ENCODE measurements at regions not wholly inside any gene's neighbourhood (a gene's known extent, or its start where the extent isn't known, plus 50 kb on each side); places are given as distances from the start of the nearest gene placed in this dataset.

- no peak for DNase-seq (ENCODE audit: low spot score in 2 of 2)
- H3K4me3 ChIP-seq: no peak overlapping the region
- peaks cover 0 to 19% (median 0%) of the 10 kb centered on the region in 4 donors for H3K4me1 ChIP-seq
- TF ChIP-seq EP300 (IDR thresholded peaks at IDR 0.05): no peak
- TF ChIP-seq POLR2A (IDR thresholded peaks at IDR 0.05): no peak
- TF ChIP-seq, protein P1, sequence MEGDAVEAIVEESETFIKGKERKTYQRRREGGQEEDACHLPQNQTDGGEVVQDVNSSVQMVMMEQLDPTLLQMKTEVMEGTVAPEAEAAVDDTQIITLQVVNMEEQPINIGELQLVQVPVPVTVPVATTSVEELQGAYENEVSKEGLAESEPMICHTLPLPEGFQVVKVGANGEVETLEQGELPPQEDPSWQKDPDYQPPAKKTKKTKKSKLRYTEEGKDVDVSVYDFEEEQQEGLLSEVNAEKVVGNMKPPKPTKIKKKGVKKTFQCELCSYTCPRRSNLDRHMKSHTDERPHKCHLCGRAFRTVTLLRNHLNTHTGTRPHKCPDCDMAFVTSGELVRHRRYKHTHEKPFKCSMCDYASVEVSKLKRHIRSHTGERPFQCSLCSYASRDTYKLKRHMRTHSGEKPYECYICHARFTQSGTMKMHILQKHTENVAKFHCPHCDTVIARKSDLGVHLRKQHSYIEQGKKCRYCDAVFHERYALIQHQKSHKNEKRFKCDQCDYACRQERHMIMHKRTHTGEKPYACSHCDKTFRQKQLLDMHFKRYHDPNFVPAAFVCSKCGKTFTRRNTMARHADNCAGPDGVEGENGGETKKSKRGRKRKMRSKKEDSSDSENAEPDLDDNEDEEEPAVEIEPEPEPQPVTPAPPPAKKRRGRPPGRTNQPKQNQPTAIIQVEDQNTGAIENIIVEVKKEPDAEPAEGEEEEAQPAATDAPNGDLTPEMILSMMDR (IDR thresholded peaks at IDR 0.05): no peak
- no peaks in the 10 kb centered on the region for H3K36me3 ChIP-seq
- H3K9me3 ChIP-seq: no peaks in the 10 kb centered on the region
- WGBS, 2 donors: 55 to 59% methylated on average over 10 of the region's 10 CpGs
- H3K27ac ChIP-seq: no peak overlapping the region
- H3K27me3 ChIP-seq: no peaks in the 10 kb centered on the region
Measured at GRCh38 chr2:160952464-160953254, 207.6 kb upstream of the TANK start.

DNA sequence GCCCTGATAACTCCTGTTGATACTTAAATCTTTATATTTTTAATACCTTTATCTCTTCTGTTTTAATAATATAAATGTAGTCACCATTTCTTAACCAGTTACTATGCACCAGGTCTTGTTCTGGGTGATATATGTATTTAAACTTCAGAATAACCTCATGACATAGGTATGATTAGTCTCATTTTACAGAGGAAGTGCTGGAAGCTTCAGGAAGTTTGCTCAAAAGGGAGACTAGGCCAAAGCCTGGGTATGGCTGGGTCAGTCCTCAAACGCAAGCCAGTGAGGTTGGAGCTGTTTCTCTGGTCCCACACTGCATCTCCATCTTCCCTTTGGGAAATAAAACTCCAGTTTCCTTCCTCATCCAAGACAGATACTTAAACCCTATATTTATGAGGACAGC, 204.7 kb upstream of the TANK start:
- TF ChIP-seq POLR2A (IDR thresholded peaks at IDR 0.05) (no peak), EP300 (IDR thresholded peaks at IDR 0.05) (no peak)
- TF ChIP-seq, protein P1 (IDR thresholded peaks at IDR 0.05): no peak

GRCh38 chr2:160956243-160956802, 203.9 kb upstream of the TANK start:
- no peaks in the 10 kb centered on the region for H3K36me3 ChIP-seq
- no peaks in the 10 kb centered on the region for H3K27me3 ChIP-seq
- no peak overlapping the region for H3K4me3 ChIP-seq
- 71 to 74% methylated on average over 6 of the region's 6 CpGs for WGBS, 2 donors
- TF ChIP-seq POLR2A (IDR thresholded peaks at IDR 0.05) (no peak), EP300 (IDR thresholded peaks at IDR 0.05) (peak in 1 of 2 donors; percentile 39)
- DNase-seq (ENCODE audit: low spot score in 2 of 2): peak in 1 of 2 donors; percentile 26
- H3K27ac ChIP-seq: peak overlapping the region in 2 of 4 donors; percentile 40 to 47
- peaks cover 0 to 19% (median 0%) of the 10 kb centered on the region in 4 donors for H3K4me1 ChIP-seq
- H3K9me3 ChIP-seq: no peaks in the 10 kb centered on the region

More for the DNA sequence above, 204.7 kb upstream of the TANK start:
- Histone ChIP-seq H3K4me1 (peaks cover 0 to 19% (median 0%) of the 10 kb centered on the region in 4 donors), H3K9me3 (no peaks in the 10 kb centered on the region), H3K4me3 (no peak overlapping the region), H3K36me3 (no peaks in the 10 kb centered on the region), H3K27me3 (no peaks in the 10 kb centered on the region), H3K27ac (peak overlapping the region in 1 of 4 donors; percentile 40)
- no peak for DNase-seq (ENCODE audit: low spot score in 2 of 2)
- WGBS, 2 donors: 89 to 93% methylated on average over 1 of the region's 1 CpG

DNA sequence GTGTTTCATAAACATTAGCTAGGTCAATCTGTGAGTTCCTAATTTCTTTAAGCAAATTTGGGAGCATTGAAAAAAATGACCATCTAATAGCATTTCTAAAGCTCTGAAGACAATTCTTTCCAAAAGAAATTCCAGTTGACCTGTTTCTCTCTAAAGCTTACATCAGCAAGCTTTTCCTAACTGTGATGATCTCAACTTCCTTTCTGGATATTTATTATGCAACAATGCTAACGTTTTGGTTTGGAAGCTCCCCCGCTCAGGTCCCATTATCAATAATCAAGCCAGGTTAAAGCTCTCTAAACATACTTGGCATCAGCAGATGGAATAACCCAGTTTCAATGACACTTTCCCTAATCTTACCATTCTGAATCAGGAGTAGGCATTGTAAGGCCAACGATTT, 196.3 kb upstream of the TANK start:
- TF ChIP-seq POLR2A (IDR thresholded peaks at IDR 0.05) (no peak), EP300 (IDR thresholded peaks at IDR 0.05) (no peak)
- TF ChIP-seq, protein P1 (IDR thresholded peaks at IDR 0.05): no peak
- no peak for DNase-seq (ENCODE audit: low spot score in 2 of 2)
- H3K4me1 ChIP-seq: no peaks in the 10 kb centered on the region
- WGBS, 2 donors: 65 to 70% methylated on average over 3 of the region's 3 CpGs
- no peaks in the 10 kb centered on the region for H3K9me3 ChIP-seq
- H3K27ac ChIP-seq: no peak overlapping the region
- no peaks in the 10 kb centered on the region for H3K36me3 ChIP-seq
- H3K4me3 ChIP-seq: no peak overlapping the region
- no peaks in the 10 kb centered on the region for H3K27me3 ChIP-seq

DNA sequence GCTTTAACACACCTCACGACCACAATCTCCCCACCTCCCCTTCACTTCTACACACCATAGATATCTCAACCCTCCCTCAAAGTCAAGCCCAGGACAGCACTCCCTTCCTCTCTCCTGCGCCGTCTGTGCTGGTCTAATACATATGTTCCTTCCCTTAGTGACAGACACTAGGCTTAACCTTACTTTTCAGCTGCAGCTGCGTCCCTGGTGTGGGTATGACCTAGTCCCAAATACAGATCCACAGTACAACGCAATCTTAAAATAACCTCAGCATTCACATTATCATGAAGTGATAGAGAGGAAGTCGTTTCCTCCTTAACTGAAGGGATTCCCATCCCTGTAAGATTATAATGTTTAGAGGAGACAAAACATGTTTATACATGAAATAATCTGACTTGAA, 192.7 kb upstream of the TANK start:
- Histone ChIP-seq H3K27me3 (no peaks in the 10 kb centered on the region), H3K27ac (no peak overlapping the region), H3K4me3 (no peak overlapping the region), H3K9me3 (no peaks in the 10 kb centered on the region), H3K4me1 (peaks cover 0 to 9% (median 0%) of the 10 kb centered on the region in 4 donors), H3K36me3 (no peaks in the 10 kb centered on the region)
- WGBS, 2 donors: 64 to 73% methylated on average over 6 of the region's 6 CpGs
- TF ChIP-seq POLR2A (IDR thresholded peaks at IDR 0.05) (no peak), EP300 (IDR thresholded peaks at IDR 0.05) (no peak)
- TF ChIP-seq, protein P1 (IDR thresholded peaks at IDR 0.05): no peak
- no peak for DNase-seq (ENCODE audit: low spot score in 2 of 2)

All from tibial nerve (tissue), 4 donors.